ENCODE measurements at regions not wholly inside any gene's neighbourhood (a gene's known extent, or its start where the extent isn't known, plus 50 kb on each side); places are given as distances from the start of the nearest gene placed in this dataset.

DNA sequence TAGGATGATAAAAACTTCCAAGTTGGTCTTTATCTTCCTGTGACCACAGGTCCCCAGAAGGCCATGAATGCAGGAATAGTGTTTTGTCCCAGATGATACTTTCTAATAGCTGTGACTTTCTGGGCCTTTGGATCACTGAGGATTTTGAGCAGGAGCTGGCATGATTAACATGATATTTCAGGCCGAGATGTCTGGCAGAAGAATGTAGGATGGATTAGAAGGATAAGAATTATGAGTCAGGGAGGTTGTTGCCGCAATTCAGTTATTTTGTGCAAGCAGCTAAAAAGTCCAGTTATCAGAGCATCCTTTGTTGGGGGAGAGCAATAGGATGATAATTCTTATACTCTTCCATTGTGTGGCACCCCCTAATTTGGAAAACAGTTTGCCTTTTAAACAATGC lies 189.7 kb downstream of the PSAT1 start (continued):
- TF ChIP-seq, protein P1, sequence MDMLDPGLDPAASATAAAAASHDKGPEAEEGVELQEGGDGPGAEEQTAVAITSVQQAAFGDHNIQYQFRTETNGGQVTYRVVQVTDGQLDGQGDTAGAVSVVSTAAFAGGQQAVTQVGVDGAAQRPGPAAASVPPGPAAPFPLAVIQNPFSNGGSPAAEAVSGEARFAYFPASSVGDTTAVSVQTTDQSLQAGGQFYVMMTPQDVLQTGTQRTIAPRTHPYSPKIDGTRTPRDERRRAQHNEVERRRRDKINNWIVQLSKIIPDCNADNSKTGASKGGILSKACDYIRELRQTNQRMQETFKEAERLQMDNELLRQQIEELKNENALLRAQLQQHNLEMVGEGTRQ (IDR thresholded peaks at IDR 0.05; ENCODE audit: low read length): no peak
- TF ChIP-seq, protein P2, sequence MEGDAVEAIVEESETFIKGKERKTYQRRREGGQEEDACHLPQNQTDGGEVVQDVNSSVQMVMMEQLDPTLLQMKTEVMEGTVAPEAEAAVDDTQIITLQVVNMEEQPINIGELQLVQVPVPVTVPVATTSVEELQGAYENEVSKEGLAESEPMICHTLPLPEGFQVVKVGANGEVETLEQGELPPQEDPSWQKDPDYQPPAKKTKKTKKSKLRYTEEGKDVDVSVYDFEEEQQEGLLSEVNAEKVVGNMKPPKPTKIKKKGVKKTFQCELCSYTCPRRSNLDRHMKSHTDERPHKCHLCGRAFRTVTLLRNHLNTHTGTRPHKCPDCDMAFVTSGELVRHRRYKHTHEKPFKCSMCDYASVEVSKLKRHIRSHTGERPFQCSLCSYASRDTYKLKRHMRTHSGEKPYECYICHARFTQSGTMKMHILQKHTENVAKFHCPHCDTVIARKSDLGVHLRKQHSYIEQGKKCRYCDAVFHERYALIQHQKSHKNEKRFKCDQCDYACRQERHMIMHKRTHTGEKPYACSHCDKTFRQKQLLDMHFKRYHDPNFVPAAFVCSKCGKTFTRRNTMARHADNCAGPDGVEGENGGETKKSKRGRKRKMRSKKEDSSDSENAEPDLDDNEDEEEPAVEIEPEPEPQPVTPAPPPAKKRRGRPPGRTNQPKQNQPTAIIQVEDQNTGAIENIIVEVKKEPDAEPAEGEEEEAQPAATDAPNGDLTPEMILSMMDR (IDR thresholded peaks at IDR 0.05; ENCODE audit: control extremely low read depth in 1 of 3, insufficient read depth in 1 of 3, low read depth in 1 of 3, low read length in 3 of 3): no peak
- TF ChIP-seq BRCA1 (IDR thresholded peaks at IDR 0.05; ENCODE audit: low read depth, low read length): no peak
- no peak for TF ChIP-seq SIN3A (conservative IDR thresholded peaks at IDR 0.05 in 1 of 2, IDR thresholded peaks at IDR 0.05 in 1 of 2; ENCODE audit: low read depth in 1 of 2, low read length in 2 of 2)
- no peak for TF ChIP-seq SRF (IDR thresholded peaks at IDR 0.05; ENCODE audit: low read depth, low read length)
- TF ChIP-seq FOSL1 (IDR thresholded peaks at IDR 0.05; ENCODE audit: insufficient read depth, low read depth, low read length): no peak
